SU-DHL-6 (cell line): ENCODE measurements at regions not wholly inside any gene's neighbourhood (a gene's known extent, or its start where the extent isn't known, plus 50 kb on each side); places are given as distances from the start of the nearest gene placed in this dataset.

Experiments used
- EZH2phosphoT487 ChIP-seq: fragments of 200-600 bp; sonication (generic), shearing (Covaris generic); conservative IDR thresholded peaks from 2 replicates; pipeline ENCODE4 v1.6.1; 2018; ENCODE audit warnings: mild to moderate bottlenecking, antibody characterized with exemption, low read length, moderate library complexity, mixed read lengths
- TF ChIP-seq, protein P1 (sequence below): fragments of 200-600 bp; sonication (generic); IDR thresholded peaks from one replicate; pipeline ENCODE4 v1.5.1; 2017; ENCODE audit warnings: antibody characterized with exemption, mild to moderate bottlenecking, low read length, moderate library complexity; ENCODE audit not compliant: insufficient read depth, poor library complexity, severe bottlenecking

DNA sequence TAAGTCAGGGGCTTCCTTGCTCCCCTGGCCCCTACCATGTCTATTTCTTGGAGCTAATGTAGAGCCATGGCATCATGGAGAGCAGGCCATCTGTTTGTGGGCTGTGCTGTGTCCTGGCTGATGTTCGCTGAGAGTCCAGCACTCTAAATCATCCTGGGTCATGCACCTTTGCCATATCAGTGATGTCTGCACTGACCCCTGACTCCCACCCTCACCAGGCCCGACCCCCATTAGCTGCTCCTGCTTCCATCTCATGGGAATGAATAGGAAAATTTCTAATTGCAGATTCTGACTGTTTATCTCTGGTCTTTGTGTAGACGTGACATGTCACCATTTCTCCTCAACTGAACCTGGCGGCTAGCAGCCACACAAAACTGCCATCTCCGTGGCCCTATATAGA is 236.9 kb downstream of the NSG2 start:
- no peak for TF ChIP-seq EZH2phosphoT487
- TF ChIP-seq, protein P1, sequence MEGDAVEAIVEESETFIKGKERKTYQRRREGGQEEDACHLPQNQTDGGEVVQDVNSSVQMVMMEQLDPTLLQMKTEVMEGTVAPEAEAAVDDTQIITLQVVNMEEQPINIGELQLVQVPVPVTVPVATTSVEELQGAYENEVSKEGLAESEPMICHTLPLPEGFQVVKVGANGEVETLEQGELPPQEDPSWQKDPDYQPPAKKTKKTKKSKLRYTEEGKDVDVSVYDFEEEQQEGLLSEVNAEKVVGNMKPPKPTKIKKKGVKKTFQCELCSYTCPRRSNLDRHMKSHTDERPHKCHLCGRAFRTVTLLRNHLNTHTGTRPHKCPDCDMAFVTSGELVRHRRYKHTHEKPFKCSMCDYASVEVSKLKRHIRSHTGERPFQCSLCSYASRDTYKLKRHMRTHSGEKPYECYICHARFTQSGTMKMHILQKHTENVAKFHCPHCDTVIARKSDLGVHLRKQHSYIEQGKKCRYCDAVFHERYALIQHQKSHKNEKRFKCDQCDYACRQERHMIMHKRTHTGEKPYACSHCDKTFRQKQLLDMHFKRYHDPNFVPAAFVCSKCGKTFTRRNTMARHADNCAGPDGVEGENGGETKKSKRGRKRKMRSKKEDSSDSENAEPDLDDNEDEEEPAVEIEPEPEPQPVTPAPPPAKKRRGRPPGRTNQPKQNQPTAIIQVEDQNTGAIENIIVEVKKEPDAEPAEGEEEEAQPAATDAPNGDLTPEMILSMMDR, result no peak
